Small intestine (tissue), 7 donors: ENCODE measurements at regions not wholly inside any gene's neighbourhood (a gene's known extent, or its start where the extent isn't known, plus 50 kb on each side); places are given as distances from the start of the nearest gene placed in this dataset.

ENCODE experiments used
- DNase-seq, 2 donors: peaks; one replicate each; pipeline versions ENCODE4 v3.0.0 to v3.0.0-alpha.2; 2013
- FAIRE-seq: peaks from 2 replicates; lab custom pipeline; 2012; peaks lifted over from hg19 to GRCh38; lab: Jason Lieb, UNC
- H3K27ac ChIP-seq, 3 donors: one replicate each; pipeline ENCODE4 v1.5.1; 2013; ENCODE audit warnings: low read length in 2 of 3, mild to moderate bottlenecking in 2 of 3, control low read depth in 1 of 3, inconsistent platforms in 1 of 3, low read depth in 1 of 3, moderate library complexity in 1 of 3
- H3K27me3 ChIP-seq, 3 donors: one replicate each; pipeline ENCODE4 v1.6.1; 2013; ENCODE audit warnings: low read length in 3 of 3, inconsistent platforms in 1 of 3; ENCODE audit not compliant: control insufficient read depth in 3 of 3, insufficient read depth in 3 of 3
- H3K36me3 ChIP-seq, 3 donors: one replicate each; pipeline ENCODE4 v1.6.1; 2013; ENCODE audit warnings: low read length in 3 of 3, inconsistent platforms in 1 of 3, low read depth in 1 of 3, mild to moderate bottlenecking in 1 of 3, moderate library complexity in 1 of 3; ENCODE audit not compliant: control insufficient read depth in 3 of 3, insufficient read depth in 2 of 3
- H3K4me1 ChIP-seq, 3 donors: one replicate each; pipeline ENCODE4 v1.6.1; 2013; ENCODE audit warnings: low read length in 2 of 3, inconsistent platforms in 1 of 3, low read depth in 1 of 3, mild to moderate bottlenecking in 1 of 3, moderate library complexity in 1 of 3; ENCODE audit not compliant: control insufficient read depth in 3 of 3, insufficient read depth in 2 of 3
- H3K4me3 ChIP-seq, 3 donors: one replicate each; pipeline ENCODE4 v1.5.1; 2013; ENCODE audit warnings: low read length in 3 of 3, control low read depth in 1 of 3, inconsistent platforms in 1 of 3, low read depth in 1 of 3, mild to moderate bottlenecking in 1 of 3, moderate library complexity in 1 of 3
- H3K9me3 ChIP-seq, 2 donors: one replicate each; pipeline ENCODE4 v1.6.1; 2013; ENCODE audit warnings: low read depth in 1 of 2, low read length in 1 of 2; ENCODE audit not compliant: control insufficient read depth in 2 of 2, insufficient read depth in 1 of 2
- WGBS, 3 donors: extraction: QIAGEN DNeasy Blood & Tissue Kit; methylation state at CpG; one replicate each; pipeline ENCODE4 v1.1.7; 2013; 5-methylcytosine and 5-hydroxymethylcytosine counted together
- donor health status: healthy with polysubstance abuse.
- donor health status: control.
- donor health status: control.
- donor health status: Bipolar disorder and iron deficiency.
- donor health status: healthy.

DNA sequence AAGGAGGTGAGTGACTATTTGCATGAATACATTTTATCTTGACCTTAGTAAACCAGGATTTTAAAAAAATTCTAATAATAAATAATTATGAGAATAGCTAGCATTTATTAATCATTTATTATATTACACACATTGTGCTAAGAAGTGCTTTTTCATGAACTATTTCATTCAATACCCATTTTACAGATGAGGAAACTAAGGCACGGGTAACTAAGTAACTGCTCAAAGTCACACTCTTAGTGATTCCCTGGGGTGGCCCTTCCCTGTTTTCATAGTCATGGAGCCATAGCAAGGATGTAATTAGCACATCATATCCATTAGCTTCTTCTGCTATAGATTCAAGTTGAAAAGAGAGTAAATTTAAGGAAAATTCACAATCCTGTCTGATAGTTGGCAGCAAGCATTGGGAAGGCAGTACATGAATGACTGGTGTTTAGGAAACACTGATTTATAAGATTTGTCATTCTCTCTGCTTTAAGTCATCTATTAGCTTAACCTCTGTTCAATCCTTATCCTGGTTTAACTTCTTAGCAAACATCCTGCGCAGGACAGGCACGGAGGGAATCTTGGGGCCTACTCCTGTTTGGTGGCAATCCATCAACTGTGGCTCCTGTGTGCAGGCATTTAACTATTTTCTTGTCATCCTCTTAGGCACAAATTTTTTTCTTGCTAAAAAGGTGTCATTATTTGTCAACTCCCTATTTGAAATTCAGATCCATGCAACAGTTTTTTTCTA lies 68.3 kb downstream of the RIN2 start:
- 93 to 94% (median 93%) methylated on average over 3 of the region's 3 CpGs for WGBS, 3 donors
- peaks cover 0 to 5% (median 0%) of the 10 kb centered on the region in 3 donors for H3K36me3 ChIP-seq
- no peaks in the 10 kb centered on the region for H3K27me3 ChIP-seq
- H3K9me3 ChIP-seq = no peaks in the 10 kb centered on the region
- DNase-seq (no peak), FAIRE-seq (no peak)
- peaks cover 0 to 14% (median 0%) of the 10 kb centered on the region in 3 donors for H3K4me1 ChIP-seq
- no peak overlapping the region for H3K4me3 ChIP-seq
- H3K27ac ChIP-seq = no peak overlapping the region

DNA sequence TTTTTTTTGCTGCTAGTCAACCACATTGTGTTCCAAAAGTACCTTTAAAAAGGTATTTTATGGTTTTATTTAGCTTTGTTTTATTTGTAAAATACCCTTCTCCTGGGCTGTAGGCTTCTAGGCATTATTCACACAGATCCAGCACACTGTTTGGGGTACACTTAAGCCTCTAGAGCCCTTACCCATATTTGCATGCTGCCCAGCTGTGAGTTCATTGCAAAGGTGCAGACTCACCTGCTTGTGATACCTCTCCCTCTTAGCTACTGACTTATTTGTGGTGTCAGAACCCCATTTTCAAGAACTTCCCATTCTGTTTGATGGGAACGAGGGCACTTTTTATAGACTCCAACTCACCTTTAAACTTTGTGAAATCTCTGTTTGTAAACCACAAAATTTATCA lies 69.8 kb downstream of the RIN2 start:
- Histone ChIP-seq H3K27me3 (no peaks in the 10 kb centered on the region), H3K27ac (peak overlapping the region in 1 of 3 donors; percentile 22), H3K9me3 (no peaks in the 10 kb centered on the region), H3K4me1 (peaks cover 0 to 12% (median 0%) of the 10 kb centered on the region in 3 donors), H3K36me3 (peaks cover 0 to 8% (median 0%) of the 10 kb centered on the region in 3 donors), H3K4me3 (no peak overlapping the region)
- 46 to 75% (median 59%) methylated on average over 1 of the region's 1 CpG for WGBS, 3 donors
- no peak for FAIRE-seq
- no peak for DNase-seq

DNA sequence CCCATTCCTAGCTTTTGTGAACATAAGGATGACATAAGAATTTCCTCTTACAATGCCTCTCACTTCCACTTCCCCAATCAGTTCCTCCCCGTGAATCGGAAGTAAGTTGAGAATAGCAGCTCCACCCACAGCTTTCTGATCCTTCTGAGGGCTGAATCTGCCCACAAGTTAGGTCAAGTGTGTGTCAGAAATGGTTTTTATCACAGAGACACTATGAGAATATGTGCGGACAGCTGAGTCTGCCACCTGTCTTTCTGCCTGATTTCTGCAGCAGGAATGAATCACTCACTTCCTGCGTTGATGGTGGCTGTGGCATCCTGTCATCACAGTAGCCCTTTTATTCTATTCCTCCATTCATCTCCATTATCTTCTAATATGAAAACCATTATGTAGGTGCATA lies 70.2 kb downstream of the RIN2 start:
- H3K27ac ChIP-seq = peak overlapping the region in 1 of 3 donors; percentile 22
- WGBS, 3 donors = 45 to 79% (median 50%) methylated on average over 4 of the region's 4 CpGs
- H3K4me1 ChIP-seq = peaks cover 0 to 12% (median 0%) of the 10 kb centered on the region in 3 donors
- H3K9me3 ChIP-seq = no peaks in the 10 kb centered on the region
- H3K36me3 ChIP-seq = peaks cover 0 to 8% (median 0%) of the 10 kb centered on the region in 3 donors
- H3K4me3 ChIP-seq = no peak overlapping the region
- H3K27me3 ChIP-seq = no peaks in the 10 kb centered on the region
- FAIRE-seq (no peak), DNase-seq (peak in 1 of 2 donors; percentile 56)

DNA sequence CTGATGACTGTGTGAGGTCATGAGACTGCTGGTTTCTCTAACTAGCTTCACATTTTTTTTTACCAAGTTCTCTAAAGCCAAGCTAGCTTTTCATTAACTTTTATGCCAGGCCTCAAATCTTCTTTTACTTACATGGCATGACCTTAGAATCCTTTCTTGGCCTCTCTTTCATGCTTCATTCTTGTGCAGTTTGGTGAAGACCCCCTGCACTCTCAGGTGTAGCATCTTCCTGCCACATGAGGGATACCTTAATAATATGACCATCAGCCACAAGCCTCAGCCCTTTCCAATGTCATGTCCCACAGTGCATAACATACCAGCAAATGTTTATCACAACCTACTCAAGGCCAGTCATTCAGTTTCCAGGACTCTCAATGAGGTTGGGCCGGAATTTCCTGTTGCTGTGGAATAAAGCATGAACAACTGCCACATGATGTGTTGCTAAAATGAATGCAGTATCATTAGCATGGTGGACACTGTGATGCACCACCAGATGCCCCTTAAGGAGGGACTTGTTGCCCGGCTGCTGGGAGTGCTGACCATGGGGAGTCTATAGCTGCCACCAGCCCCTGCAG lies 72.2 kb downstream of the RIN2 start:
- H3K9me3 ChIP-seq = no peaks in the 10 kb centered on the region
- H3K36me3 ChIP-seq = peaks cover 0 to 3% (median 0%) of the 10 kb centered on the region in 3 donors
- peaks cover 0 to 12% (median 0%) of the 10 kb centered on the region in 3 donors for H3K4me1 ChIP-seq
- FAIRE-seq (no peak), DNase-seq (peak in 1 of 2 donors; percentile 47)
- peak overlapping the region in 1 of 3 donors; percentile 36 for H3K27ac ChIP-seq
- WGBS, 3 donors = 81 to 95% (median 88%) methylated on average over 2 of the region's 2 CpGs
- H3K4me3 ChIP-seq = no peak overlapping the region
- H3K27me3 ChIP-seq = no peaks in the 10 kb centered on the region

- Histone ChIP-seq H3K9me3 (no peaks in the 10 kb centered on the region), H3K4me1 (peaks cover 0 to 12% (median 0%) of the 10 kb centered on the region in 3 donors), H3K27ac (no peak overlapping the region), H3K4me3 (no peak overlapping the region), H3K27me3 (no peaks in the 10 kb centered on the region), H3K36me3 (peaks cover 0 to 5% (median 0%) of the 10 kb centered on the region in 3 donors)
- 57 to 85% (median 71%) methylated on average over 5 of the region's 5 CpGs for WGBS, 3 donors
- FAIRE-seq (no peak), DNase-seq (no peak)
These were observed 74.8 kb downstream of the RIN2 start for GRCh38 chr20:19832875-19833274.

GRCh38 chr20:19833395-19833794 lies 75.3 kb downstream of the RIN2 start:
- Histone ChIP-seq H3K36me3 (peaks cover 0 to 5% (median 0%) of the 10 kb centered on the region in 3 donors), H3K4me1 (peaks cover 0 to 12% (median 0%) of the 10 kb centered on the region in 3 donors), H3K9me3 (no peaks in the 10 kb centered on the region), H3K4me3 (no peak overlapping the region), H3K27me3 (no peaks in the 10 kb centered on the region), H3K27ac (no peak overlapping the region)
- WGBS, 3 donors = 76 to 87% (median 78%) methylated on average over 6 of the region's 6 CpGs
- no peak for FAIRE-seq
- DNase-seq = no peak

GRCh38 chr20:19834287-19834686 lies 76.2 kb downstream of the RIN2 start:
- no peak overlapping the region for H3K27ac ChIP-seq
- H3K4me3 ChIP-seq = no peak overlapping the region
- 83 to 96% (median 85%) methylated on average over 4 of the region's 4 CpGs for WGBS, 3 donors
- peaks cover 0 to 5% (median 0%) of the 10 kb centered on the region in 3 donors for H3K36me3 ChIP-seq
- H3K27me3 ChIP-seq = no peaks in the 10 kb centered on the region
- no peaks in the 10 kb centered on the region for H3K9me3 ChIP-seq
- FAIRE-seq = no peak
- H3K4me1 ChIP-seq = peaks cover 0 to 12% (median 0%) of the 10 kb centered on the region in 3 donors
- DNase-seq = no peak

DNA sequence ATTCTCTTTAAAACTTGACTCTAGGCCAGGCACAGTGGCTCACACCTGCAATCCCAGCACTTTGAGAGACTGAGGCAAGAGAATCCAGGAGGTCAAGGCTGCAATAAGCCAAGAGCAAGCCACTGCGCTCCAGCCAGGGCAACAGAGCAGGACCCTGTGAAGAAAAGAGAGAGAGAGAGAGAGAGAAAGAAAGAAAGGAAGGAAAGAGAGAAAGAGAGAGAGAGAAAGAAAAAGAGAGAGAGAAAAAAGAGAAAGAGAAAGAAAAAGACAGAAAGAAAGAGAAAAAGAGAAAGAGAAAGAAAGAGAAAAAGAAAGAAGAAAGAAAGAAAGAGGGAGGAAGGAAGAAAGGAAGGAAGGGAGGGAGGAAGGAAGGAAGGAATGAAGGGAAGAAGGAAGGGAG lies 76.7 kb downstream of the RIN2 start:
- H3K9me3 ChIP-seq = no peaks in the 10 kb centered on the region
- H3K36me3 ChIP-seq = peaks cover 0 to 5% (median 0%) of the 10 kb centered on the region in 3 donors
- H3K4me3 ChIP-seq = no peak overlapping the region
- 95 to 97% (median 95%) methylated on average over 1 of the region's 1 CpG for WGBS, 3 donors
- peaks cover 0 to 10% (median 0%) of the 10 kb centered on the region in 3 donors for H3K4me1 ChIP-seq
- FAIRE-seq (no peak), DNase-seq (no peak)
- H3K27ac ChIP-seq = no peak overlapping the region
- no peaks in the 10 kb centered on the region for H3K27me3 ChIP-seq
